IMR-90 (cell line): ENCODE measurements at regions not wholly inside any gene's neighbourhood (a gene's known extent, or its start where the extent isn't known, plus 50 kb on each side); places are given as distances from the start of the nearest gene placed in this dataset.

ENCODE experiments used
- ATAC-seq: fragments of 200-7000 bp; cut with Tn5 transposase; 2 replicates; pipeline ENCODE4 v1.9.1; 2020; ENCODE audit warnings: low read depth, mild to moderate bottlenecking, moderate library complexity
- BruUV-seq: library from RNA; stranded (reverse); fragments of 400-500 nt; replicated peaks from 2 replicates; lab custom pipeline; 2021; lab: Mats Ljungman, UMichigan
- CTCF ChIA-PET: fragments of 300-600 bp; formaldehyde crosslinking; extraction: SDS; loops from one replicate; lab custom pipeline; 2021; ENCODE audit warnings: antibody characterized with exemption; lab: Yijun Ruan, JAX
- POLR2A ChIA-PET: fragments of 300-600 bp; sonication (Branson Sonifier 250); formaldehyde crosslinking; loops from one replicate; lab custom pipeline; 2022; ENCODE audit warnings: antibody characterized with exemption; ENCODE audit not compliant: unreplicated experiment; lab: Charles Lee
- DNase-seq: peaks from one replicate; pipeline ENCODE4 v3.0.0; 2013
- H2AFZ ChIP-seq: replicated peaks from 2 replicates; pipeline ENCODE3; 2013; ENCODE audit warnings: low read length, mild to moderate bottlenecking; ENCODE audit not compliant: poor library complexity
- H2AK5ac ChIP-seq: 2 replicates; pipeline ENCODE4 v1.6.1; 2013; ENCODE audit warnings: low read depth, low read length, inconsistent platforms
- H2AK9ac ChIP-seq: replicated peaks from 2 replicates; pipeline ENCODE3; 2013; ENCODE audit warnings: mild to moderate bottlenecking, low read depth, low read length, moderate library complexity; ENCODE audit not compliant: poor library complexity
- H2BK120ac ChIP-seq: 2 replicates; pipeline ENCODE4 v1.6.1; 2013; ENCODE audit warnings: low read depth, low read length, inconsistent platforms
- H2BK15ac ChIP-seq: 3 replicates; pipeline ENCODE4 v1.6.1; 2013; ENCODE audit warnings: low read depth, low read length, inconsistent platforms
- H2BK20ac ChIP-seq: 2 replicates; pipeline ENCODE4 v1.6.1; 2013; ENCODE audit warnings: low read depth, mild to moderate bottlenecking, inconsistent platforms, low read length, moderate library complexity
- H2BK5ac ChIP-seq: 2 replicates; pipeline ENCODE4 v1.6.1; 2013; ENCODE audit warnings: mild to moderate bottlenecking, low read depth, low read length, inconsistent platforms; ENCODE audit not compliant: poor library complexity, severe bottlenecking
- H3K14ac ChIP-seq: replicated peaks from 2 replicates; pipeline ENCODE4 v1.6.1; 2013; ENCODE audit warnings: low read depth, low read length, inconsistent platforms
- H3K18ac ChIP-seq: 2 replicates; pipeline ENCODE4 v1.6.1; 2013; ENCODE audit warnings: low read depth, low read length, control low read depth
- H3K23ac ChIP-seq: 2 replicates; pipeline ENCODE4 v1.6.1; 2013; ENCODE audit warnings: low read depth, low read length, inconsistent platforms
- H3K27ac ChIP-seq: 2 replicates; pipeline ENCODE4 v1.5.1; 2013; ENCODE audit warnings: mild to moderate bottlenecking, control low read depth, low read length; ENCODE audit not compliant: insufficient read depth
- H3K27me3 ChIP-seq: 2 replicates; pipeline ENCODE4 v1.6.1; 2013; ENCODE audit warnings: low read length; ENCODE audit not compliant: control insufficient read depth, insufficient read depth
- H3K36me3 ChIP-seq: 2 replicates; pipeline ENCODE4 v1.6.1; 2013; ENCODE audit warnings: low read length, mixed read lengths; ENCODE audit not compliant: control insufficient read depth, insufficient read depth
- H3K4ac ChIP-seq: 2 replicates; pipeline ENCODE4 v1.6.1; 2013; ENCODE audit warnings: low read depth, low read length, inconsistent platforms
- H3K4me1 ChIP-seq: 2 replicates; pipeline ENCODE4 v1.6.1; 2013; ENCODE audit warnings: low read length, mixed read lengths; ENCODE audit not compliant: control insufficient read depth, insufficient read depth
- H3K4me2 ChIP-seq: 2 replicates; pipeline ENCODE4 v1.6.1; 2013; ENCODE audit warnings: low read depth, mild to moderate bottlenecking, control low read depth, low read length, moderate library complexity
- H3K4me3 ChIP-seq: 2 replicates; pipeline ENCODE4 v1.5.1; 2013; ENCODE audit warnings: low read depth, mild to moderate bottlenecking, control low read depth, low read length, moderate library complexity; ENCODE audit not compliant: insufficient read depth
- H3K56ac ChIP-seq: 2 replicates; pipeline ENCODE4 v1.6.1; 2013; ENCODE audit warnings: low read length, inconsistent platforms; ENCODE audit not compliant: insufficient read depth; ENCODE audit errors: extremely low read depth
- H3K79me1 ChIP-seq, 2 experiments: 2 replicates each; pipeline ENCODE4 v1.6.1; 2013; ENCODE audit warnings: low read length in 2 of 2, inconsistent platforms in 1 of 2, low read depth in 1 of 2
- H3K9ac ChIP-seq: 2 replicates; pipeline ENCODE4 v1.6.1; 2013; ENCODE audit warnings: low read depth, low read length, control low read depth
- H3K9me1 ChIP-seq: 2 replicates; pipeline ENCODE4 v1.6.1; 2013; ENCODE audit warnings: low read length, inconsistent platforms; ENCODE audit not compliant: insufficient read depth
- H3K9me3 ChIP-seq: 2 replicates; pipeline ENCODE4 v1.6.1; 2013; ENCODE audit warnings: low read length; ENCODE audit not compliant: control insufficient read depth, insufficient read depth
- H4K20me1 ChIP-seq: 2 replicates; pipeline ENCODE4 v1.6.1; 2013; ENCODE audit warnings: low read length, inconsistent platforms; ENCODE audit not compliant: insufficient read depth
- H4K5ac ChIP-seq: 2 replicates; pipeline ENCODE4 v1.6.1; 2013; ENCODE audit warnings: mild to moderate bottlenecking, low read depth, low read length, control low read depth
- H4K8ac ChIP-seq, 2 experiments: 2 replicates each; pipeline ENCODE4 v1.6.1; 2013; ENCODE audit warnings: low read depth in 2 of 2, low read length in 2 of 2, control low read depth in 1 of 2, inconsistent platforms in 1 of 2
- H4K91ac ChIP-seq: 2 replicates; pipeline ENCODE4 v1.6.1; 2013; ENCODE audit warnings: low read depth, low read length, inconsistent platforms; ENCODE audit not compliant: insufficient read depth
- CEBPB ChIP-seq: IDR thresholded peaks from 2 replicates; pipeline ENCODE4 v1.6.1; 2012; ENCODE audit warnings: low read depth, low read length, improper control_type of control experiment
- FOS ChIP-seq: fragments of 150-350 bp; IDR thresholded peaks from 2 replicates; pipeline ENCODE4 v1.6.1; 2016; ENCODE audit warnings: low read depth, low read length
- MXI1 ChIP-seq: IDR thresholded peaks from 2 replicates; pipeline ENCODE4 v1.6.1; 2012; ENCODE audit warnings: low read depth, mild to moderate bottlenecking, low read length, moderate library complexity, borderline replicate concordance
- NFE2L2 ChIP-seq: fragments of 150-350 bp; IDR thresholded peaks from 2 replicates; pipeline ENCODE4 v1.6.1; 2016; ENCODE audit warnings: low read depth, mild to moderate bottlenecking, low read length
- POLR2A ChIP-seq: IDR thresholded peaks from 2 replicates; pipeline ENCODE4 v1.6.1; 2012; ENCODE audit warnings: mild to moderate bottlenecking, low read depth, low read length
- RFX5 ChIP-seq: IDR thresholded peaks from 2 replicates; pipeline ENCODE4 v1.8.0; 2012; ENCODE audit warnings: low read depth, mild to moderate bottlenecking, low read length, moderate library complexity
- WGBS, 2 experiments: methylation state at CpG; one replicate each; pipeline versions ENCODE4 v1.1.5 to v1.1.7; 2013; ENCODE audit warnings: missing lambda C conversion rate in 2 of 2; ENCODE audit not compliant: insufficient read length in 1 of 2; ENCODE audit errors: extremely low coverage in 2 of 2; 5-methylcytosine and 5-hydroxymethylcytosine counted together
- dilution Hi-C: fragments of 300-500 bp; cut with HindIII; formaldehyde crosslinking; loops from one replicate; pipeline ENCODE4 v1.14.3; 2018; ENCODE audit warnings: low sequenced_read_pairs; ENCODE audit not compliant: unreplicated experiment
- in situ Hi-C: fragments of 300-500 bp; cut with MboI; formaldehyde crosslinking; loops from 3 replicates; pipeline ENCODE4 v1.14.3; 2019; ENCODE audit warnings: low sequenced_read_pairs, inconsistent platforms, mixed read lengths
- intact Hi-C: fragments of 100-400 bp; cut with micrococcal nuclease; formaldehyde crosslinking; loops from 2 replicates; pipeline ENCODE4 v1.10.0; 2022
- TF ChIP-seq, protein P1 (sequence below): fragments of 150-350 bp; IDR thresholded peaks from 2 replicates; pipeline ENCODE4 v1.6.1; 2017; ENCODE audit warnings: mild to moderate bottlenecking, antibody characterized with exemption, low read length, low read depth

DNA sequence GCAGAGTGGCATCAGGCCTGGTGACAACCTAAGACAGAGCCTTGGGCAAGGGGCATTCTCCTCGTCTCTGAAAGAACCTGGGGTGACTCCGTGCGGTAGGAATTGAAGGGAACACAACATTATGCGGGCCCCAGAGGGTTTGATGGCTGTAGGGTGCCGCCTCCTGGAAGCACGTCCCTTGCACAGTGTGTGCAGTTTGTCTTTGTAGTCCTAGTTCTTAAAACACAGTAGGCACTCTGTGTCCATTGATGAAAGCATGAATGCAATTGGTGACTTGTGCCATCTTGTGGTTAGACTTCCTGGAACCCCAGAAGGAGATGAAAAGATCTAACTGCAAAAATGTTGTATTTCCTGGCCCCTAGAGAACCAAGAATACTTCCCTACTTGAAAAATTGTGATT lies 279.8 kb downstream of the UTP18 start:
- H2BK15ac ChIP-seq, result no peak overlapping the region
- peaks cover 2% of the 10 kb centered on the region; the same call in 1 of the 2 replicates for H3K9me3 ChIP-seq
- BruUV-seq, result no TSS peak
- no peak overlapping the region for H3K4me2 ChIP-seq
- H3K79me1 ChIP-seq, result no peaks in the 10 kb centered on the region
- no peak overlapping the region for H3K14ac ChIP-seq
- POLR2A ChIA-PET, result no interaction called here
- DNase-seq (no peak), ATAC-seq (no peak)
- dilution Hi-C loops (no loop called here), in situ Hi-C loops (no loop called here), intact Hi-C loops (no loop called here)
- H3K18ac ChIP-seq, result no peak overlapping the region
- no peak overlapping the region for H3K56ac ChIP-seq
- CTCF ChIA-PET, result no interaction called here
- no peak overlapping the region for H3K27ac ChIP-seq
- H4K20me1 ChIP-seq, result no peaks in the 10 kb centered on the region
- no peak overlapping the region for H4K5ac ChIP-seq
- no peak for TF ChIP-seq POLR2A
- TF ChIP-seq, protein P1, sequence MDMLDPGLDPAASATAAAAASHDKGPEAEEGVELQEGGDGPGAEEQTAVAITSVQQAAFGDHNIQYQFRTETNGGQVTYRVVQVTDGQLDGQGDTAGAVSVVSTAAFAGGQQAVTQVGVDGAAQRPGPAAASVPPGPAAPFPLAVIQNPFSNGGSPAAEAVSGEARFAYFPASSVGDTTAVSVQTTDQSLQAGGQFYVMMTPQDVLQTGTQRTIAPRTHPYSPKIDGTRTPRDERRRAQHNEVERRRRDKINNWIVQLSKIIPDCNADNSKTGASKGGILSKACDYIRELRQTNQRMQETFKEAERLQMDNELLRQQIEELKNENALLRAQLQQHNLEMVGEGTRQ, result no peak
- no peak for TF ChIP-seq CEBPB
- TF ChIP-seq NFE2L2, result no peak
- no peak for TF ChIP-seq RFX5
- TF ChIP-seq MXI1, result no peak
- TF ChIP-seq FOS, result no peak
- no peak overlapping the region for H2BK5ac ChIP-seq
- H3K4me3 ChIP-seq, result no peak overlapping the region
- H2AK9ac ChIP-seq, result no peak overlapping the region
- no peak overlapping the region for H2BK120ac ChIP-seq
- H3K9me1 ChIP-seq, result no peaks in the 10 kb centered on the region
- no peak overlapping the region for H3K9ac ChIP-seq
- H4K8ac ChIP-seq, result no peak overlapping the region
- no peaks in the 10 kb centered on the region for H3K27me3 ChIP-seq
- H2AFZ ChIP-seq, result no peak overlapping the region
- H3K4me1 ChIP-seq, result no peaks in the 10 kb centered on the region
- no peak overlapping the region for H2AK5ac ChIP-seq
- H3K23ac ChIP-seq, result no peak overlapping the region
- no peak overlapping the region for H2BK20ac ChIP-seq
- no peaks in the 10 kb centered on the region for H3K36me3 ChIP-seq
- WGBS, 2 experiments, result 40% methylated on average over 2 of the region's 6 CpGs; no CpG with 5 or more reads in 1 of the 2 experiments
- H3K4ac ChIP-seq, result no peak overlapping the region
- H4K91ac ChIP-seq, result no peak overlapping the region
